ENCODE measurements at regions not wholly inside any gene's neighbourhood (a gene's known extent, or its start where the extent isn't known, plus 50 kb on each side); places are given as distances from the start of the nearest gene placed in this dataset.

DNA sequence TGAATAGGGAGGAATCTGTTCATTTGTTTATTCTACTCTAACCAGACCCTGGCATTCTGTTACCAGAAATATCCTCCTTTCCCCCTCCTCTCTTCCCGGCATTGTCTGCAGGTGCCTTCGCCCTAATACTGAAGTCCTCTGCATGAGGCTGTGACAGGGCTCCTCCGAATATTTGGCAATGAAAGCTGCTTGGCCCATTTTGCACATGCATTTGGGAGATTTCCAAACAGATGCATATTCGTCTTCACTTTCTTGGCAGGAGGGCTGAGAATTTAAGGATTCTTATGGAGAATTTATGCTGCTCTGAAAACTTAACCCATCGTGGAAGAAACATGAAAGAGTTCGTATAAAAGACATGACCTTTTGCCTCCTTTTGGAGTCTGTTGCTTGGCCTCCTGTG, 484.0 kb downstream of the ZNF608 start:
- TF ChIP-seq EZH2phosphoT487 (IDR thresholded peaks at IDR 0.05; ENCODE audit: insufficient read depth, low read depth) (no peak), EZH2 (IDR thresholded peaks at IDR 0.05; ENCODE audit: insufficient read depth, poor library complexity, severe bottlenecking) (no peak)
